Mesenchymal stem cell (in vitro differentiated cells and primary cell): ENCODE measurements at regions not wholly inside any gene's neighbourhood (a gene's known extent, or its start where the extent isn't known, plus 50 kb on each side); places are given as distances from the start of the nearest gene placed in this dataset.

Experiments used
- DNase-seq: peaks from one replicate; pipeline ENCODE4 v3.0.0-alpha.2; 2013
- H2AFZ ChIP-seq: one replicate; pipeline ENCODE4 v1.6.1; 2013; ENCODE audit warnings: low read depth, mild to moderate bottlenecking, control low read depth, inconsistent platforms, low read length, moderate library complexity
- H2AK5ac ChIP-seq: 2 replicates; pipeline ENCODE4 v1.6.1; 2013; ENCODE audit warnings: low read length, moderate library complexity, mild to moderate bottlenecking, inconsistent platforms; ENCODE audit not compliant: severe bottlenecking
- H2BK120ac ChIP-seq: one replicate; pipeline ENCODE4 v1.6.1; 2013; ENCODE audit warnings: low read depth, mild to moderate bottlenecking, inconsistent platforms, low read length, moderate library complexity
- H2BK12ac ChIP-seq, 2 experiments: one replicate each; pipeline ENCODE4 v1.6.1; 2013; ENCODE audit warnings: inconsistent platforms in 2 of 2, low read length in 2 of 2, mild to moderate bottlenecking in 2 of 2, moderate library complexity in 2 of 2, control low read depth in 1 of 2
- H2BK15ac ChIP-seq: one replicate; pipeline ENCODE4 v1.6.1; 2013; ENCODE audit warnings: mild to moderate bottlenecking, low read depth, inconsistent platforms; ENCODE audit not compliant: poor library complexity, severe bottlenecking
- H2BK5ac ChIP-seq: 2 replicates; pipeline ENCODE4 v1.6.1; 2013; ENCODE audit warnings: low read depth, mild to moderate bottlenecking, low read length, control low read depth, inconsistent platforms; ENCODE audit not compliant: poor library complexity, severe bottlenecking
- H3K14ac ChIP-seq, 2 experiments: one replicate each; pipeline ENCODE4 v1.6.1; 2013; ENCODE audit warnings: inconsistent platforms in 2 of 2, low read length in 2 of 2, control low read depth in 1 of 2, mild to moderate bottlenecking in 1 of 2, moderate library complexity in 1 of 2
- H3K18ac ChIP-seq, 2 experiments: one replicate each; pipeline ENCODE4 v1.6.1; 2013; ENCODE audit warnings: inconsistent platforms in 2 of 2, low read length in 2 of 2, control low read depth in 1 of 2, low read depth in 1 of 2, mild to moderate bottlenecking in 1 of 2
- H3K23ac ChIP-seq, 2 experiments: one replicate each; pipeline ENCODE4 v1.6.1; 2013; ENCODE audit warnings: inconsistent platforms in 2 of 2, low read length in 2 of 2, mild to moderate bottlenecking in 2 of 2, moderate library complexity in 2 of 2, control low read depth in 1 of 2
- H3K27ac ChIP-seq: 2 replicates; pipeline ENCODE4 v1.5.1; 2013; ENCODE audit warnings: mild to moderate bottlenecking, moderate library complexity, low read length, control low read depth, inconsistent platforms; ENCODE audit not compliant: poor library complexity, severe bottlenecking
- H3K27me3 ChIP-seq, 2 experiments: 2 replicates each; pipeline versions ENCODE4 v1.6.1 to v1.7.0; 2013; ENCODE audit warnings: low read length in 2 of 2, mild to moderate bottlenecking in 2 of 2, moderate library complexity in 2 of 2, control low read depth in 1 of 2, inconsistent platforms in 1 of 2; ENCODE audit not compliant: control insufficient read depth in 1 of 2, insufficient read depth in 1 of 2
- H3K36me3 ChIP-seq, 2 experiments: 2 replicates each; pipeline versions ENCODE4 v1.6.1 to v1.7.0; 2013; ENCODE audit warnings: low read length in 2 of 2, control low read depth in 1 of 2, inconsistent platforms in 1 of 2, low read depth in 1 of 2, mild to moderate bottlenecking in 1 of 2; ENCODE audit not compliant: insufficient read depth in 2 of 2, control insufficient read depth in 1 of 2
- H3K4ac ChIP-seq, 2 experiments: one replicate each; pipeline ENCODE4 v1.6.1; 2013; ENCODE audit warnings: inconsistent platforms in 2 of 2, low read length in 2 of 2, mild to moderate bottlenecking in 2 of 2, moderate library complexity in 2 of 2, control low read depth in 1 of 2, low read depth in 1 of 2
- H3K4me1 ChIP-seq: 2 replicates; pipeline ENCODE4 v1.6.1; 2013; ENCODE audit warnings: low read depth, low read length, control low read depth; ENCODE audit not compliant: control insufficient read depth, insufficient read depth
- H3K4me2 ChIP-seq: 2 replicates; pipeline ENCODE4 v1.6.1; 2013; ENCODE audit warnings: low read length, mild to moderate bottlenecking, inconsistent platforms; ENCODE audit not compliant: poor library complexity, severe bottlenecking
- H3K4me3 ChIP-seq, 2 experiments: 2 replicates each; pipeline versions ENCODE4 v1.5.1 to v1.7.0; 2013; ENCODE audit warnings: low read length in 2 of 2, mild to moderate bottlenecking in 2 of 2, control low read depth in 1 of 2, low read depth in 1 of 2; ENCODE audit not compliant: insufficient read depth in 1 of 2
- H3K79me1 ChIP-seq: replicated peaks from 2 replicates; pipeline ENCODE4 v1.6.1; 2013; ENCODE audit warnings: mild to moderate bottlenecking, control low read depth, low read length, inconsistent platforms; ENCODE audit not compliant: poor library complexity, severe bottlenecking
- H3K9ac ChIP-seq: 2 replicates; pipeline ENCODE4 v1.7.0; 2013; ENCODE audit warnings: mild to moderate bottlenecking, low read length, moderate library complexity
- H3K9me3 ChIP-seq: 2 replicates; pipeline ENCODE4 v1.7.0; 2013; ENCODE audit warnings: mild to moderate bottlenecking, low read length; ENCODE audit not compliant: control insufficient read depth
- H4K8ac ChIP-seq: one replicate; pipeline ENCODE4 v1.6.1; 2013; ENCODE audit warnings: inconsistent platforms, mild to moderate bottlenecking, low read length, moderate library complexity
- H4K91ac ChIP-seq: one replicate; pipeline ENCODE4 v1.6.1; 2013; ENCODE audit warnings: mild to moderate bottlenecking, low read length, inconsistent platforms
- WGBS: methylation state at CpG from one replicate; pipeline ENCODE4 v1.1.7; 2013; ENCODE audit warnings: mixed read lengths; 5-methylcytosine and 5-hydroxymethylcytosine counted together

DNA sequence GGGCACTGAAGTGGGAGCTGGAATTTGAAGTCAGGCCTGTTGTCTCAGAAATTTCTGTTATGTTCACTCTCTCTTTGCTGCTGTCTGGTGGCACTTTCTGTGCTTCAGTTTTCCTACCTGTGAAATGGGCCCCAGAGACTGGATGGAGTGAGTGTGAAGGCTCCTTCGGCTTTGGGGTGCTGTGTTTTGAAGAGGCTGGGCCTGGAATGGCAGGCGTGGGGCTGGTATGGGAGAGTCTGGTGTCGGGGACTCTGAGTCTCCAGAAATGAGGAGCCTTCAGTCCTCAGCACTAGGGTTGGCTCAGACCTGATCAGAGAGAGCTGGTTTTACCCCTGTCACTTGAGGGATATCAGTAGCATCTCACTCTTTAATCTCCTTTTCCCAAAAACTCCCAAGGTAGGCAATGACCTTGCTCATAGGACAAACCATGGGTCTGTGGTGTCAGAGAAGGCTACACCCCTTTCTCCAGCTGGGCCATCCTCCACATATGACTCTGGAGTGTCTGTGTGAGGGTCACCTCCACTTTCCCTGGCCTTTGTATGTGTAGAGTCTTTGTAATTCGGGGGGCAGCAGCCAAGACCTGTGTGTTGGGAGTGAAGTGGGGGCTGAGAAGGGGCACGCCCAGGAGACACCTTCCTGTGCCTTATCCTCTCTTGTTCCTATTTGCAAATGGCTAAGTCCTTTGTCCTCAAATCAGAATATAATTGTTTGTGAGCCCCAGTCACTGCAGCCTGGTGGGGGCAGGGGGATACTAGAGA, 279.9 kb downstream of the PTPRU start:
- Histone ChIP-seq H2BK15ac (no peak overlapping the region), H3K27me3 (peaks cover 0 to 42% of the 10 kb centered on the region in 2 experiments), H3K14ac (no peak overlapping the region), H3K4ac (no peak overlapping the region), H2BK5ac (no peak overlapping the region), H3K23ac (no peak overlapping the region), H4K91ac (no peak overlapping the region), H3K9ac (no peak overlapping the region), H3K79me1 (no peaks in the 10 kb centered on the region), H2BK120ac (no peak overlapping the region), H3K27ac (no peak overlapping the region), H3K36me3 (no peaks in the 10 kb centered on the region), H4K8ac (no peak overlapping the region), H2BK12ac (no peak overlapping the region), H3K9me3 (no peaks in the 10 kb centered on the region), H3K4me2 (no peak overlapping the region), H2AFZ (no peak overlapping the region), H3K18ac (no peak overlapping the region), H3K4me1 (peaks cover 10% of the 10 kb centered on the region), H3K4me3 (no peak overlapping the region), H2AK5ac (no peak overlapping the region)
- no peak for DNase-seq
- 74% methylated on average over 4 of the region's 5 CpGs for WGBS

DNA sequence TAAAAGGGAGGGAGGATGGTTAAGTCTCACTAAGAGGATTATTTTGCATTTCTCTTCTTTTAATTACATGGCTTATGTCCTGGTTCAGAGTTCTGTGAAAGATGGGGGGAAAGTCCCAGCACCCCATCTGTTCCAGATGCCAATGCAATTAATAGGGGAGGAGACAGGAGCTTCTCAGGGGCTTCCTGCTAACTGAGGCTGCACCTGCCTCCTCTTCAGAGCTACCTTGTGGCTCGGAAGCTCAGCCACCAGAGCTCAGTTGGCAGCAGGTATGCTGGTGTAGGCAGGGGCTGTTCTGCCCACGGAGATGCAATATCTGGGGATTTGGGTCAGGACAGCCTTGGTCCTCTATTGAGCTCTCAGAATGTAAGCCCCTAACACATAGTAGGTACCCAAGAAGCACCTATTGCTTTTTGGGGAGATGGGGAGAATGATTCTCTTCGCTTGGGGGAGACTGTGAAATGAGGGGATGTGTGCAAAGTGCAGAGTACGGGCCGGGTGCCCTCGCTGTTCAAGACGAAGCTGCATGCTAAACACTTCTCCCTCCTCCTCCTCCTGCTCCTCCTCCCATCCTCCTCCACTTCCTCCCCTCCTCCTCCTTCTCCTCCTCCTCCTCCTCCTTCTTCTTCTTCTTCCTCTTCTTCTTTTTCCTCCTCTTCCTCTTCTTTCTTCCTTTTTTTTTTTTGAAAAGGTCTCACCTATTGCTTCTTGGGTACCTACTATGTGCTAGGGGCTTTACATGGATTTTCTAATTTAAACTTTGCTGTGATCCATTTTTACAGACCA, 279.0 kb downstream of the PTPRU start:
- WGBS: 64% methylated on average over 5 of the region's 7 CpGs
- Histone ChIP-seq H2AK5ac (no peak overlapping the region), H3K4me1 (peaks cover 7% of the 10 kb centered on the region), H3K18ac (no peak overlapping the region), H3K27ac (no peak overlapping the region), H3K9ac (no peak overlapping the region), H3K36me3 (no peaks in the 10 kb centered on the region), H3K79me1 (no peaks in the 10 kb centered on the region), H3K4me3 (no peak overlapping the region), H3K4me2 (no peak overlapping the region), H4K8ac (no peak overlapping the region), H3K27me3 (peaks cover 0 to 36% of the 10 kb centered on the region in 2 experiments), H3K4ac (no peak overlapping the region), H2BK15ac (no peak overlapping the region), H3K23ac (no peak overlapping the region), H4K91ac (no peak overlapping the region), H3K14ac (no peak overlapping the region), H3K9me3 (no peaks in the 10 kb centered on the region), H2AFZ (no peak overlapping the region), H2BK5ac (no peak overlapping the region), H2BK120ac (no peak overlapping the region), H2BK12ac (no peak overlapping the region)
- DNase-seq: no peak

DNA sequence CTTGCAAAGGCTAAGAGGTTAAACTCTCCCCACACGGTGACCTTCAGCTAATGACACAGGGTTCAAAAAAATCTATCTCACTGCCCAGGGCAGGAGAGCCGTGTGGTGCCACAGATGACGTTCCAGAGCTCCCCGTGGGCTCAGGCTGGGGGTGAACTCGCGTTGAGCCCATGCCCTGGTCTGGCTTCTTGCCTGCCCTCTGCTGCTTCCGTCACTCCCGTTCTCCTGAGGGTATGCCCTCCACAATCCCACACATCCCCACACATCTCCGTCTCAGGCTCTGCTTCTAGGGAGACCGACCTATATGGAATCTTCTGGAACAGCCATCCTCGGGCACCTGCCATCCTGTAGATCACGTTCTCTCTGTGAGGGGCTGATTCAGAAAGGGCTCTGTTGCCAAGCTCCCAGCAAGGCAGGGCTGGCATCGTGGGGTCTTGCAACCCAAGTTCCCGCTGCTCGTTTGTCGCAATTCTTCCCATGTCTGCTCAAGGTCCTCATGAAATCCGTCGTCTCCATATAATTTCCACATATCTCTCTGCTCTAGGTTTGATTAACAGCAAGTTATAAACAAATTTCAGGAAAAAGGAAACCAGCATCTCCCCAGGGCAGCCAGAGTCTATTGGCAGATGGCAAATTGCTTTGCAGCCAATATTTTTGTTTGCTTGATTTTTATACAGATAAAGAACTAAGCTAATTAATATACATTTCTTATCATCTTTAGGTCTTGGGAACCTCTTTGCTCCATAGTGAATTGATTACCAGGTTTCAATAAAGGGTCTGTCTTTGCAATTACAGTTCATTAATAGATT, 278.2 kb downstream of the PTPRU start:
- Histone ChIP-seq H3K9me3 (no peaks in the 10 kb centered on the region), H2BK12ac (no peak overlapping the region)

DNA sequence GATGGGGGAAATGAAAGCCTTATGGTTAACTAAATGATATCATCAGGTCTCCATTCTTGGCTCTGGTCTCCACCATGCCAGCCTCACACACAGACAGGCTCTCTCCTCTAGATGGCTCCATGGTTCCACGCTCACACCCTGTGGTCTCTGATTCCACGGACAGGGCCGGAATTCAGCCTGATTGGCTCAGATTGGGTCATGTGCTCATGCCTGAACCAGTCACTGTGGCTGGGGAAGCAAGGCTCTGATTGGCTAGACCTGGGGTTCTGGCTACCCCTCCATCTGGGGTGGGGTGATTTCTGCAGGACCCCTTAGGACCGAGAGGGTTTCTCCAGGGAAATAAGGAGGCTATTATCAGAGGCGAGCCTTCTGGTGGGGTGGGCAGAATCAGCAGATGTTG, 277.0 kb downstream of the PTPRU start:
- 62% methylated on average over 5 of the region's 5 CpGs for WGBS
- Histone ChIP-seq H3K27ac (no peak overlapping the region), H3K36me3 (no peaks in the 10 kb centered on the region), H2AK5ac (no peak overlapping the region), H2AFZ (no peak overlapping the region), H2BK12ac (no peak overlapping the region), H2BK15ac (no peak overlapping the region), H3K27me3 (peaks cover 5 to 24% of the 10 kb centered on the region in 2 experiments), H3K18ac (no peak overlapping the region), H4K91ac (no peak overlapping the region), H3K9me3 (no peaks in the 10 kb centered on the region), H3K4me1 (peaks cover 4% of the 10 kb centered on the region), H3K4me3 (no peak overlapping the region), H3K4me2 (no peak overlapping the region), H3K14ac (no peak overlapping the region), H2BK5ac (no peak overlapping the region), H2BK120ac (no peak overlapping the region), H4K8ac (no peak overlapping the region), H3K9ac (no peak overlapping the region), H3K23ac (no peak overlapping the region), H3K4ac (no peak overlapping the region), H3K79me1 (no peaks in the 10 kb centered on the region)
- peak; percentile 52 for DNase-seq

More for the DNA sequence above, 278.2 kb downstream of the PTPRU start:
- Histone ChIP-seq H2AK5ac (no peak overlapping the region), H3K36me3 (no peaks in the 10 kb centered on the region), H3K23ac (no peak overlapping the region), H3K4me3 (no peak overlapping the region), H4K8ac (no peak overlapping the region), H2BK5ac (no peak overlapping the region), H2BK15ac (no peak overlapping the region), H2BK120ac (no peak overlapping the region), H3K4ac (no peak overlapping the region), H2AFZ (no peak overlapping the region), H4K91ac (no peak overlapping the region), H3K27ac (no peak overlapping the region), H3K9ac (no peak overlapping the region), H3K18ac (no peak overlapping the region), H3K4me2 (no peak overlapping the region), H3K14ac (no peak overlapping the region), H3K4me1 (peaks cover 5% of the 10 kb centered on the region), H3K27me3 (peaks cover 0 to 29% of the 10 kb centered on the region in 2 experiments), H3K79me1 (no peaks in the 10 kb centered on the region)
- WGBS: 81% methylated on average over 16 of the region's 18 CpGs
- no peak for DNase-seq
